ENCODE measurements at regions not wholly inside any gene's neighbourhood (a gene's known extent, or its start where the extent isn't known, plus 50 kb on each side); places are given as distances from the start of the nearest gene placed in this dataset.

DNA sequence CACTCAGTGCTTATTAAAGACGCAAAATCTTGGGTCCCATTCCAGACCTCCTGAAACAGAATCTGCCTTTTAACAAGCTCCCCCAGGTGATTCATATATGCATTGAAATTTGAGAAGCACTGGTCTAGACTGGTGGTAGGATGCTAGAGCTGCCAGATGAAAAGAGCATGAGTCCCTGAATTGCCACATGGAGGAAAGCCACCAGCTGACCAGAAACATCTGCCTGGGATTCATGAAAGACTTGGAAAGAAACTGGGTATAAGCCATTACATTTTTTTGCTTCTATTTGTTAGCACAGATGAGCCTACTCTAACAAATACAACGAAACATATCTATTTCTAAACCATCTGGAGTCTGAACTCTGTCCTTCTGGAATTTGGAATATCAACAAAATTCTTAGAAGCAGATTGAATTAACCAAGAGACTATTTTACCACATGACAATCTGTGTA lies 228.9 kb downstream of the RBM43 start:
- peak; percentile 46 for DNase-seq (ENCODE audit: low read depth)

DNA sequence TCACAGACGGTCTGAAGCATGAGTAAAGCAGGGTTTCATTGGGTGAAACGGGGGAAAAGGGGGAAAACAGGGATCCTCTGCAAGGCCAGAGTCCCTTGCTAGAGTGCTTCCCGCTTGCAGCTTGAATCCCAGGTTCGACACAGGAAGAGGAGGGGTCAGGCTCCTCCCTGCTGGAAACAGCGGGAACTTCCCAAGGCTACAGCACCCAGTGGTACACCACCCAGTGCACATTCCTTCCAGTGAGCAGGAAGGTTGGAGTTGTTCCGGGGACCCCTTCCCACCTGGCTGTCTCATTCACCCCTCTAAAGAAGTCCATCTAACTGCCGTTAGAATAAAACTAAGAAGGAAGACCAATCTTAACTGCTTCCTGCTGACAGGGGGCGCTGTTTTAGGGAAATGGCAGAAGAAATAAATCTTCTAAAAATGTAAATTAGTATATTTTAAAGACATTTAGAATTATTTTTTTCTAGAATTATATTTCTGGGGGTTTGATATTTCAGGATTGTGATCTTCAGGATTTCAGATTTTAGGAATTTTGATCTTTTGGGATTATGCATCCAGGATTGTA lies 230.9 kb downstream of the RBM43 start:
- no peak for DNase-seq (ENCODE audit: low read depth)

DNA sequence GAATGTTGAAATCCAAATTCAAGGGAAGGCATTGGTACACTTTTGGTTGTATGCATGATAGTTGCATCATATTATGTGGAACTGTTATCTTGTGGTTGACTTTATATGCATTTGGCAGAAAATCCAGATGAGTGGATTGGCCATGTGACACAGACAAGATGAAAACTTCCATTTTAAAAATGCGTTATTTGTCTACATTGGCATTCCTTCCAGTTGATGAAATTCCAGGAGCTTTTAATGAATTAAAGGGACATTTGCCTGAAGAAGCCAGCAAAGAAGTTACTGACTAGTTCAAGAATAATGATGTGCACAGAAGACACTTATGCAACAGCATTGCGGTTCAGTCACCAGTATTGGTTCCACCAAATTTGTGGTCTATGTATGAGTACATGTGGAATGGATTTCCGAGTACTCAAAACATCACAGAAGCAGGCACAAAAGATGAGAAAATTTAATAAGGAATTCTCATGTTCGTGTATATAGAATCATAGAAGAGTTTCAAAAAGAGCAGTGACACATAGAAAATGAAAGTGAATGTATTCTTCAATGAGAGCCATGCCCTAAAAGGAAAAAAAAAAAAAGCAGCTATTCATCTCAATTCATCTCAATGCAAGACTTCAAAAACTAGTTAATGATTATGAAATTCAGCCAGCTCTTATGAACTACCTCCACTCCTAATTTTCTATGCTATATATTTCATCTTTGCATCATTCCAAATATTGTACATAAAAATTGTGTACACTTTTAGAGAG lies 232.1 kb downstream of the RBM43 start:
- DNase-seq (ENCODE audit: low read depth) = no peak

DNA sequence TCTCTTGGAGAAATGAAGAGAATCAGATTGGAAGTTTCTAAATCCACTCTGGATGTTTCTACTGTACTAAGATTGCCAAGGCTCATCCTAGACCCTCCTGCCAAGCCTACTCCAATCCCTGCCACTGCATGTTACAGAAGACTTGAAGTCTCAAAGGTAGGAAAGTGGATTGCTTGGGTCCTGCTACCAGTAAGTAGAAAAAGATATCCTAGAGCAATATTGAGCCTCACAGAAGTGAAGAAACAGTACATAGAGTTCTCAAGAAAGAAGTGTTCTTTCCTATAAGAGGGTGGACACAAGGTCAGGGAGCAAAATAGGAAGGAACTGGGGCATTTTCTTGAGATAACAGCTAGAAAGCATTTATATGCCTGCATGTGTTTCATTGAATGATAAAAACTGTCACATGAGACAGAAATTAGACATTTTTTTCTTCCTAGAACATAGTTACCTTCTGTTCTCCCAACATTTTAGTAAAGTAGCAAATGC lies 232.9 kb downstream of the RBM43 start:
- no peak for DNase-seq (ENCODE audit: low read depth)

DNA sequence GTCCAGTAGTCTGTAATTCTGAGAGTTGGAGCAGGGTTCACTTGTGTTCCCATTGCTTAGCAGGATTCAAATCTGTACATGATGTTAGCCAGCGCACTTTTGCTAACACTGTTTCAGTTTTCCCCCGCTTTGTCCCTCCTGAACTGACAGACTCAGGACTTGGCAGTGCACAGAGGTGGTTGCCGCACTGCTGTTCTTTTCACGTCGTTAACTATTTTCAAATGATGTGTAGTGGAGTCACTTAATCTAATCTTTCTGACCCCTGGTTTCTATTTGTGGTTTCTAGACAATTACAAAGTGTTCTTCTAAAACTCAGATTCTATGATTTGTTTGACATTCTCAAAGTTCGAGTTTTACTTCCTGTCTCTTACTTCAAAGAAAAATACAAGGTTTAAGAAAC lies 234.5 kb downstream of the RBM43 start:
- DNase-seq (ENCODE audit: low read depth) = no peak

DNA sequence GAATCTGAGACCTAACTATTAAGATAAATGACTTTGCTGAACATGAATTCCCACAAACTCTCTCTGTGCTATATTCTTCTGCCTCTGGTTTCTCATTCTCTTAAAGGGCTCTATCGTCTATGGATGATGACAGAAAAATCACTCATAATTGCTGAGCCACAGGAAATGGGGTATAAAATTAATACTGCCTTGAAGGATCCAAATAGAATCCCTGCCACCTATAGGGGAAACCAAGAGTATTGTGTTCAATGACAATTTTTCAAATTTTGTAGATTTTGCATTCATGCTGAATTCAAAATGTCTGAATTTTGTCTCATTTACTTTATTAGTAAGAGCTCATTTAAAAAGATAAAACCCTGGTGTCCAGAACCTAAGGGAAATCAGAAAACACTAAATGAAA lies 235.8 kb downstream of the RBM43 start:
- DNase-seq (ENCODE audit: low read depth) = no peak

DNA sequence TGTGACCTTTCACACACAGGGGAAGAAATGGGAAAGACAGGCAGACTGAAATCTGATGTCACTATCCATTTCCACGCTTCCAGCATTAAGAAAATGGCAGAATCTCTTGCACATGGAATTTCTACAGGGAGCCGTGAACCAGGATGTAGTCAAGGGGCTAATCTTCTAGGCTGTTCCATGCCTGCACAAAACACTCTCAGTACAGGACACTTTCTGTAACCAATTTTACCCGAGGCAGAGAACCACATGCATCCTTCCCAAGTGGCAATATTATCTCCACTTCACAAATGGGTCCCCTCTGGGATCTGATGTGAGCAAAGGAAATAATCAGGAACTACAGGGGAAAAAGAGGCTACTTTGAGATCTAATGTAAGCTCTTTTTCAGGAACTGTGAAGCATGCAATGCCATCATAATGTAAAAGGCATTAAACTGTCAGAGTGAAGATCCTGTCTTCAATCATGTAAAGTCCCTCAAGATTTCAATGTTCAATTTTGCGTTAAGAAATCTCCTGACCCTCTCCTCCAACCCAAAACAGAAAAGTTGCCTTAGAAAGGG lies 236.9 kb downstream of the RBM43 start:
- no peak for DNase-seq (ENCODE audit: low read depth)

DNA sequence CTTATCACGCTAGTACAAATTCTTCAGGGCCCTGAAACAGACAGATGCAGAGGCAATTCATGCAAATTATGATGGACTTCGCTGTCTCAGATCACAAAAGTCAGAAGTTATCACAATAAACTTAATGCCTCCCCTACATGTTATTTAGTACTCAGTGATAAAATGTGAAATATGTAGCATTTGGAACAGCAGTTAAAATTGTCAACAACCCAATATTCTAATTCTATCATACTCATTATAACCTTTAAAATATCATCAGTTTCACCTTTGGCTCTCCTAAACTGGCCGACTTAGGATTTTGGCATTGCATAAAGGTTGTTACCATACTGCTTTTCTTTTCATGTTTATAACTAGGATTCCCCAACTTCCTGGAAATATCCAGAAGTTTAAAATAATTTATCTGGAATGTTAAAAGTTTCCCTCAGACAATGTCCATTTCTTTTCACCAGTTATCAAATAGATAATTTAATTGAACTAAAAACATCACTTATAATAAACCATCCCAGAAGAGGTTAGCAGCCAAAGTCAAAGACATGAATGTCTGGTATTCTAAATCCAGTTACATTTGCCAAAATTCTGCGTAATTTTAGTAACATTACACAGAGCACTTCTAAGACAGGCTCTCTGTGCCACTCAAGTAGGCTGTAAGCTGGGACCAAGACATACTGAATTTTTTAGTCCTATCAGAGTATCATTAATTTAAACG lies 239.8 kb downstream of the RBM43 start:
- no peak for DNase-seq (ENCODE audit: low read depth)

DNA sequence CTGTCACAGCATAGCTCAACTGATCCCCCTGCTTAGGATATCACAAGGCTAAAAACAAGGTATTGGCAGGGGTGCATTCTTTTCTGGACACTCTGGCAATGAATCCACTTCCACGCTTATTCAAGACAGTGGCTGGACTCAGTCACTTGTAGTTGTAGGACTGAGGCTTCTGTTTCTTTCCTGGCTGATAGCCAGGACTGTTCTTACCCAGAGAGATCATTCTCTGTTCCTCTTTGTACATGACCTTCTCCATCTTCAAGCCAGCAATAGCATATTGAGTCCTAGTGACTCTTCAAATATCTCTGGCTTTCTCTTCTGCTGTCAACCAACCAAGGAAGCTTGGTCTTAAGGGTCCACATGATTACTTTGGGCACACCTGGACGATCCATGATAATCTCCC lies 241.3 kb downstream of the RBM43 start:
- DNase-seq (ENCODE audit: low read depth) = no peak

DNA sequence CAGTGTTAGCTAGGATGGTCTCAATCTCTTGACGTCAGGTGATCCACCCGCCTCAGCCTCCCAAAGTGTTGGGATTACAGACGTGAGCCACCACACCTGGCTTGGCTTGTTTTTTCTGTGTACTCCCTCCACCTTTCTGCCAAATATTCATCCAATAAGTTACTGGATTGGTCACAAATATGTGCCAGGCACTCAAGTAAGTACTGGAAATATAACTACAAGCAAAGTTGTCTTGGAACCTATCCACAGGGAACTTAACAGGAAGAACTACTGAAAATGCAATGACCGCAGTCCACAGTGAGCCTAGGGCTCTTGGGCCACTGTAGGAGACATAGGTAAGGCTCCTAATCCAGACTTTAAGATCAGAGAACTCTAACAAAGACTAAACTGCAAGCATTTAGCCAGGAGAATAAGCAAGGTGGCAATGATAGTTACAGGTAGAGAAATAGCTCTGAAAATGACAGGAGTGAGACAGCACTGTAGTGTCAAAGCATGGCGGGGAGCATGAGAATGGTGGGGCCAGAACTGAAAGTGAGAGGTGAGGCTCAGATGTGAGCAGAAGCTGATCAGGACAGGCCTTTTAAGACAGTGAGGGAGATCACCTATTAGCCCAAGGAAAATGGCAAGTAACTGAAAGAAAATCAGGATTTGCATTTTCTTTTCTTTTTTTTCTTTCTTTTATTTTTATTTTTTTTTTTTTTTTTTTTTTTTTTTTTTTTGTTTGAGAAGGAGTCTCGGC lies 252.1 kb downstream of the RBM43 start:
- no peak for DNase-seq (ENCODE audit: low read depth)

DNA sequence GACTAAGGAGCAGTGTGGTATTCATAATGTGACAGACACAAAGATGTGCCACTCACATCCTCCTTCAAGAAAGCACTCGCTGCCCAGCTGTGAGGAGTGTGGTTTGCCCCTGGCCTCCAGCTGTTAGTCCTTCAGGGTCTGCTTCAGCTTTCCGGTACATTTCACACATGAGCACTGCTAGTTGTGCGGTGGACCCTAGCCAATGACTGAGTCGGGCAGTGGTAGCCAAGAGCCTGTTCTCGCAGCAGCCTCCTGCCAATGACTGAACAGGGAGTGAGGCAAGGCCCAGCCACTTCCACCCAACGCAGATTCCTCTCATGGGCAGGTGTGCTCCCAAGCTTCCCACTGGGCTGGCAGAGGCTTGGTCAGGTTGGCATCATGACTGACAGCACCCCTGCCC lies 254.3 kb downstream of the RBM43 start:
- DNase-seq (ENCODE audit: low read depth) = peak; percentile 25

DNA sequence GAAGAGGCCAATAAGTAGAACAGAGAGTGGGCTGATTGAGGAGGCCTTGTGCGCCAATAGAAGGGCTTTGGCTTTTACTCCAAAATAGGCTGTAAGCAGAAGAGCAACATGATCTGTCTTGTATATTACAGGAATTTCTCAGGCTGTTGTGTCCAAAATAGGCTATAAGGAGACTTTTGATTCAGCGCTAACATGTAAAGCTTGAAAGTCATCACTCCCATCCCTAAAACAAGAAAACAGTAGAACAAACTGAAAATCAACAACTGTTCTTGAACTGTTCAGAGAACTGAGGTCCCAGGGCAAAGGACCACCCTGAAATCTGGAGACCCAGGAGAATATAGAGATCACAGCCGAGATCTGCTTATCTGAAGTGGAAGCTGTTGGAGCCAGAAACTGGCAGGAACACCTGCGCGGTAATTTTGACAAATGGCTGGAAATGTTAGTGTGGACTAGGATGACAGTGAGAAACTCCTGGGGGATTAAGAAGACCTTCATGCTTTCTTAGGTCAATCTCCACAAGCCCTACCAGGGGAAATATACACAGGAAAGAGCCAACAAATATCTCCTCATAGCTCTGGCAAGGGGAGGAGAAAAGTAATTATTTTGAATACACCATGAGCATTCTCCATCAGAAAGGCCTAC lies 258.6 kb downstream of the RBM43 start:
- DNase-seq (ENCODE audit: low read depth) = no peak

DNA sequence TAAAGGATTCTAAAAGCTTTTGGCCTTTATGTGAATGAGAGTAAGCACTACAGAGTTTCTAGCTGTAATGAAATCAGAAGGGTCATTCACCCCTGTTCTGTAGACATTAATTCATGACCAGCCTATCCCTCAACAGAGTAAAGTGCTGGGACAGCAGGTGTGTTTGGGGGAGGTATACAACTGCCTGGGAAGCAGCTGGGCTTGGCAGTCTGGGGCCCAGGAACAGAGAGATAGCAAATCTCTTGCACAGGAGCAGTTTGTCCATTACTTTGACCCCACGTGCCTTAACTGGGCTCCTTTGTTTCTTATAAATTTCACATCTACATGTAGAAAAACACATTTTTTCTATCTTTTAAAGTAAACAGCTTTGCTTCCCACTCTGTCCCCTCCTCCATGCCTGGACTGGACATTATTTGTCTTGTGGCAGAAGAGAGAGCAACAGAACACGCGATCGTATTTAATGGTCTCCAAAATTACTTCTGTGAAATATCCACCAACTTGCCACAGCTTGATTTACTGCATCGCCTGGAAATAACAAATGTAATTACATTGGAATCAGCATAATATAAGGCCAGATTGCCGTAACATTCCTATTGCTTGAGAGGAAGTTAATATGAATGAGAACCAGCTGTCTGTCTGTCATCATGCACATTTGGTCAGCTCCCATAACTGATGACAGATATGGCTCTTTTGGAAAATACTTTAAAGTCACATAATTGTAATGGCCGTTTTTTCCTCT lies 263.8 kb downstream of the RBM43 start:
- DNase-seq (ENCODE audit: low read depth) = no peak

DNA sequence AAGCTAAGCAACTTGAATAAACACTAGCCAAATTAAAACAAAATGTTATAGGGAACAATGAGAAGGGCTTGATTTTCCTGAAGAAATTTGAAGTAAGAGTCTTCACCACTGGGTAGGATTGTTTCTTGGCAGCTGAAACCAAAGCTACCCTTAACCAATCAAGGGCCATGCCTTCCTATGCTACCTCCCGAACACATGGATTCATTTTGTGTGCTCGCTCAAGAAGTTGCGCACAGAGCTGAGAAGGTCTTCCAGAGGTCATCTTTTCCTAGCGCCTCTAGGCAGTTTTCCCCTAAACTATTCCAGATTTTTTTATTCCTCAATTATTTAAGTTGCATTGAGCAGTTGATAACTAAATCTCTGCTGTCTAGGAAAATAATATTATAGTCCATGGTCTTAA lies 264.6 kb downstream of the RBM43 start:
- no peak for DNase-seq (ENCODE audit: low read depth)

DNA sequence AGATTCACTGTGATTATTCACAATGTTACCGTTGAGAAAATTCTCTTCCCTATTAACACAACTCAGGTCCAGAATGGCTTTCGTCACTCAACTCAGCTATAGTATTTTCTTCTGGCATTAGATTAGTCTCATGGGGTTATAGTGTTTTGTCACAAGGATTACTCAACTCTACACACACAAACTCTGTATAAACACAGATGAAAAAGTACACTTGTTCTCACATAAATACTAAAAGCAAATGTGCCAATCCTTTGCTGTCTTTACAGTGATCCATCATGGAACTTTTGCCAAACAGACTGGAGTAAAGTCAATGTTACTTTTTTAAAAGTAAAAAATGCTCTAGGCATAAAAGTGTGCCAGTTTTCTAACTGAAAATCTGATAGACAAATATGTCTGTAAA lies 267.6 kb downstream of the RBM43 start:
- DNase-seq (ENCODE audit: low read depth) = no peak

DNA sequence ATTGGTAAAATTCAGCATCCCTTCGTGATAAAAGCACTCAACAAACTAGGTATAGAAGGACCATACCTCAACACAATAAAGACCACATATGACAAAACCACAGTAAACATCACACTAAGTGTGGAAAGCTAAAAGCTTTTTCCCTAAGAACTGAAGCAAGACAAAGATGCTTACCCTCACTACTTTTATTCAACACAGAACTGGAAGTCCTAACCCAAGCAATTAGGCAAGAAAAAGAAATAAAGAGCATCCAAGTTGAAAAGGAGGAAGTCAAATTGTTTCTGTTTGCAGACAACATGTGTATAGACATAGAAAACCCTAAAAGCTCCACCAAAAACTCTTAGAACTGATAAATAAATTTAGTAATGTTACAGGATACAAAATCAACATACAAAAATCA lies 271.7 kb downstream of the RBM43 start:
- no peak for DNase-seq (ENCODE audit: low read depth)

DNA sequence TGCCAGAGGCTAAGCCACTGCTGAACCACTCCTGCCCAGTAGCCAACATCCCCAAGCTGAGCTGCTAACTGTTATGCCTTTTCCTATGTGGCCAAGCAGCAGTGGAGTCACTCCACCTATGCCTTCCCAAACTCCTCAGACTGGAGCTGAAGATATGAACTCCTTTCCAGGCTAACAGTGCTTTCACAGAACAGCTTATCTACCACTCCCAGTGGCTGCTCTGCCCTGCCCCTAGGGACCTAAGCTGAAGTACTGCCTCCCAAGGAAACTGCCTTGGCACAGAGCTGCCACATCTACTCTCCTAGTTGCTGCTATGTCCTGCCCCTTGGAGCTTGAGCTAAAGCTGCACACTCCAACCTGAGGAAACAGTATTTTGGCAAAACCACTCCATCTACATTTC lies 275.9 kb downstream of the RBM43 start:
- no peak for DNase-seq (ENCODE audit: low read depth)

DNA sequence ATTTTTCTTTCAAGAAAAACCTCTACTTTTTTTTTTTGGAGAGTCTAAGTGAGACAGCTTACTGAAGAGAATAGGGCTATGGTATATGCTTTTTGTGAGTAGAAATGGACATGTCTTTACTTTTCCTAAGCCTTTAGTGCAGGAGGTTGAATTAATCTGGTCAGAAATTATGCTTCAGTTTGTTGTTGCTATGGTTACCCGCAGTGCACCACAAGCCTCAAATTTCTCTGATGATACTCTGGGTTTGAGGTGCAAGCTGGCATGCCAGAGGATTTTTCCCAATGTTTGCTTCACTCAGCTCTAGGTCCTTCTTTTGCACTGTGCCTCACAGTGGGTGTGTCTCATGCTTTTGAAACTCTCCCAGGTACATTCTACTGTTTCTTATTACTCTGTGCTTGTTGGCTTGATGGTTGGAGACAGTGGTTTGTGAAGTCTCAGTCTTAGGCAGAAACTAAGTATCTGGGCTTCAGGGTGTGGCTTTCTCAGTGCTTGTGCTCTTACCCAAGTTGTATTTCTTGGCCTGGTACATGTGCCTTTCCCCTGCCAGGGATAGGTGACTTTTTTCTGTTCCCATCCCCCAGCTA lies 278.3 kb downstream of the RBM43 start:
- no peak for DNase-seq (ENCODE audit: low read depth)

DNA sequence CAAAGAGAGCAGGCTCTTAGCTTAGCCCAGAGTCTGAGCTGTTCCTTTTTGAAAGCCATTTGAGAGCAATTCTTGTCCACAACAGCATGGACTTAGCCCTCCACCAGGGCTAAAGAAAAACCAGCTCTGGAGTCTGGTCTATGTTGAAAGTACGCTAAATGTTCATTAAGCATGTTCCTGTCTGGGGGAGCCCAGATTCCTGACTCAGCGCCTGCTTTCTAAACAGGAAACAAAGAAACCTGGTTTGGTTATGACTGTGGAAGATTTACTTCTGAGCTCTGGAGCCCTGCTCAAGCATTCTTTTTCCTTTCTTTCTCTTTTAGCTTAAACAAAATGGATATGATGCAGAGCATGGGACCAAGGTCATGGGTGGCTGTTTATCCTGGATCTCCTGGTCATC lies 279.8 kb downstream of the RBM43 start:
- DNase-seq (ENCODE audit: low read depth) = peak; percentile 4

DNA sequence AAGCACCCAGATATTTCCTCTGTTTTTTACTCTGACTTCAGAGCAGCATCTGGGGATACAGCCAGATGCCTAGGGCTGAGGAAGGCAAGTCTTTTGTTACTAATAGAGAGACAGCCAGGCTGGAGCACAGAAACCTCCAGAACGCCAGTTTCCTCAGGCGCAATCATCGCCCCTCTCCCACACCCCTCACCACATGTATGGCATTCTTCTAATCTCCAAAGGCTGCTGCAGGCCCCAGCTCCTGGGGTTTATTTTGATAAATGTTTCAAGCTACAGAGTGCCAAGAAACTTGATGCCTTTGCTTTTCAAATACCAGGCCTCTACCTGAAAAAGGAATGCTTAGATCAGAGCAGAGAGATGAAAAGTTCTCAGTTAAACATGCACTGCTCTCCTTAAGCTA lies 283.6 kb downstream of the RBM43 start:
- DNase-seq (ENCODE audit: low read depth) = no peak

All from Daoy (cell line).